SKM-1 treated with dmso at 0.1 percent for 144 hours (cell line): ENCODE measurements at regions not wholly inside any gene's neighbourhood (a gene's known extent, or its start where the extent isn't known, plus 50 kb on each side); places are given as distances from the start of the nearest gene placed in this dataset.
A peak's percentile ranks its signal among the peaks of the same experiment; 100 is the strongest.

Experiments used
- DNase-seq: peaks from one replicate; lab custom pipeline; 2025; ENCODE audit not compliant: unreplicated experiment; lab: John Stamatoyannopoulos, UW

GRCh38 chr6:133827766-133828165, 61.1 kb upstream of the TCF21 start:
- DNase-seq = no peak

DNA sequence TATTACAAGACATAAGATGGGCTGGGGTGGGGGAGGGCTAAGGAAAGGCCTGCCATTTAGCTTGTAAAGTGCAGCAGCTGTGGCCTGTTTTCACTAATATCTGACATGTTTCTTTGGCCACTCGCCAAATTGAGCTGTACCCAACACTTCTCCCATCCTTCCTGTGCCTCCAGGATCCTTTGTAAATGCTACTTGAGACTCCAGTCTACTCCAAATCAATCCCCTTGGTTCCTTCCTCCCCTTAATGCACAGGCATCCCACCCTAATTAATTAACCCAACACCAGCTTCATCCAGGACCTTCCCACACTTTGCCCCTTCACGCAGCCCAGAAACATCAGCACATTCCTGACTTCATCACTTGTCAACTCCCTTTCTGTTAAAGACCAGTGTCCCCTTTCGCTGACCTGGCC, 55.0 kb upstream of the TCF21 start:
- no peak for DNase-seq

DNA sequence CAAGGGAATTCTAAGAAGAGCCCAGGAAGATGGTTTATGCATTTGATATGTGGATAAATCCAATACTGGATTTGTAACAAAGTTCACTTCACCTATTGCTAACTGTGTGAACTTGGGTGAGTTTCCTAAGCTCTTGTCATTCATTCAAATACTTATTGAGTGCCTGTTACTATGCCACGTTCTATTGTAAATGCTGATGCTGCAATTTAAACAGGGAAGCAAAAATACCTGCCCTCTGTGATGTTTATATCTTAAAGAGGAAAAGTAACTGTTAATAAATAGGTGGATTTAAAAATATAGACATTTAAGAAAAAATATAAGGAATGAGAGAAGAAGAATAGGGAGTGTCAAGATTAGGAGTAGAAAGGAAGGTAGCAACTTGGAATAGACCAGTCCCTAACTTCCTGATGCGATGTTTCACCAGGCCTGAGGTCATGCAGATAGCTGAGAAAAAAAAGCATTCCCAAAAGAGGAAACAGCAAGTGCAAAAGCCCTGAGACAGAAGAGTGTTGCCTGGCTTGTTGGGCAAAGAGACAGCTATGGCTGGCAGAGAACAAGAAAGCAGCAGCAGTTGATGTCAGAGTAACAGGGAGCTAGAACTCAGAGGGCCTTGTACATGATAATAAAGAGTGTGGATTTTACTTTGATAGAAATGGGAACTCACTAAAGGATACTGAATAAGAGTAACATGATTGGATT, 54.3 kb upstream of the TCF21 start:
- no peak for DNase-seq

DNA sequence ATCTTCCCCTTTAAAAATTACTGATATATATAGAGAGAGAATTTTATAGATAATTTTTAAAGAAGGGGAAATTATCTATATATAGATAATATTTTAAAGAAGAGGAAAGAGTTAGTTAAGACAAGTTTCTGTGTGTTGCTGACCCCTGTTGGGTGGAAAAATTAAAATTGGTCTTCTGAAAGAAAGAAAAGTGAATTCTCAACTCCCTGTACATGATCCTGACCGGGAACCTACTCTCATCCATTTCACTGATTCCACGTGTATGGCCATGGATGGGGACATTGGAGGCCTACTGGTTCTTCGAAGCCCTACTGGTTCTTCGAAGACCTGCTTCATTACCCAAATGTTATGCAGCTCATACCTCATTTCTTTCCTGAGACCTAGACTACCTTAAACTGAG, 53.0 kb upstream of the TCF21 start:
- DNase-seq = no peak

- DNase-seq = peak; percentile 42
Observed at GRCh38 chr6:133837801-133838349, 51.0 kb upstream of the TCF21 start.
